Brain microvascular endothelial cell (primary cell): ENCODE measurements at regions not wholly inside any gene's neighbourhood (a gene's known extent, or its start where the extent isn't known, plus 50 kb on each side); places are given as distances from the start of the nearest gene placed in this dataset.

Experiments
- DNase-seq: peaks from one replicate; pipeline ENCODE4 v3.0.0-alpha.2; 2020
- H3K27ac ChIP-seq: fragments of 250-450 bp; sonication (Bioruptor Pico); 2 replicates; pipeline ENCODE4 v1.5.1; 2020; ENCODE audit warnings: mild to moderate bottlenecking, moderate library complexity
- H3K27me3 ChIP-seq: fragments of 250-450 bp; sonication (Bioruptor Pico); replicated peaks from 2 replicates; pipeline ENCODE4 v1.5.1; 2020; ENCODE audit warnings: mild to moderate bottlenecking
- H3K36me3 ChIP-seq: fragments of 250-450 bp; sonication (Bioruptor Pico); replicated peaks from 2 replicates; pipeline ENCODE4 v1.5.1; 2020; ENCODE audit warnings: mild to moderate bottlenecking
- H3K4me3 ChIP-seq: 2 replicates; pipeline ENCODE4 v1.5.1; 2011; ENCODE audit warnings: low read depth, mild to moderate bottlenecking, control low read depth, low read length, moderate library complexity
- in situ Hi-C: cut with HindIII; loops from 2 replicates; pipeline ENCODE4 v1.10.0; 2017; ENCODE audit warnings: low sequenced_read_pairs, low pct_ligation_motif_present
- TF ChIP-seq, protein P1 (sequence below): IDR thresholded peaks from 2 replicates; pipeline ENCODE4 v1.5.1; 2011; ENCODE audit warnings: low read depth, mild to moderate bottlenecking, moderate library complexity, low read length, control low read depth, inconsistent platforms; ENCODE audit errors: missing control alignments

DNA sequence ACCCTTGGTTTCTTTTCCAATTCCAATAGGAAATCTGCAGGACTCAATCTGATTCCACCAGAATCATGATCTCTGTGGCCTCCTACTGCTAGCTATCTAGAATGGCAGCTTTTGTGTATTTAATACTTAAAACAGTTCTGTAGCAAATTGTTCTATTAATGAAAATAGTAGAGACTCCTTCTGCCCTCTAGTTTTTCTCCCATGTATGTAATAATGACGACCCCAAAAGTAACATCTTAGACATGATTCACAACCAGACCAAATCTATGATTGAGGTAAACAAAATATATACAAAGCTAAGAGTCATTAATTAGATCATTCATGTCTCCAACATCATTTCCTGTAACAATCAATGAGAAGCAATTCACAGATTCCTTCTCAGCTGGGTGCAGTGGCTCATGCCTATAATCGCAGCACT is 259.1 kb upstream of the MKLN1 start:
- Histone ChIP-seq H3K36me3 (no peaks in the 10 kb centered on the region), H3K27ac (no peak overlapping the region), H3K4me3 (no peak overlapping the region), H3K27me3 (no peaks in the 10 kb centered on the region)
- TF ChIP-seq, protein P1, sequence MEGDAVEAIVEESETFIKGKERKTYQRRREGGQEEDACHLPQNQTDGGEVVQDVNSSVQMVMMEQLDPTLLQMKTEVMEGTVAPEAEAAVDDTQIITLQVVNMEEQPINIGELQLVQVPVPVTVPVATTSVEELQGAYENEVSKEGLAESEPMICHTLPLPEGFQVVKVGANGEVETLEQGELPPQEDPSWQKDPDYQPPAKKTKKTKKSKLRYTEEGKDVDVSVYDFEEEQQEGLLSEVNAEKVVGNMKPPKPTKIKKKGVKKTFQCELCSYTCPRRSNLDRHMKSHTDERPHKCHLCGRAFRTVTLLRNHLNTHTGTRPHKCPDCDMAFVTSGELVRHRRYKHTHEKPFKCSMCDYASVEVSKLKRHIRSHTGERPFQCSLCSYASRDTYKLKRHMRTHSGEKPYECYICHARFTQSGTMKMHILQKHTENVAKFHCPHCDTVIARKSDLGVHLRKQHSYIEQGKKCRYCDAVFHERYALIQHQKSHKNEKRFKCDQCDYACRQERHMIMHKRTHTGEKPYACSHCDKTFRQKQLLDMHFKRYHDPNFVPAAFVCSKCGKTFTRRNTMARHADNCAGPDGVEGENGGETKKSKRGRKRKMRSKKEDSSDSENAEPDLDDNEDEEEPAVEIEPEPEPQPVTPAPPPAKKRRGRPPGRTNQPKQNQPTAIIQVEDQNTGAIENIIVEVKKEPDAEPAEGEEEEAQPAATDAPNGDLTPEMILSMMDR: peak; percentile 42
- in situ Hi-C loops: no loop called here
- no peak for DNase-seq

DNA sequence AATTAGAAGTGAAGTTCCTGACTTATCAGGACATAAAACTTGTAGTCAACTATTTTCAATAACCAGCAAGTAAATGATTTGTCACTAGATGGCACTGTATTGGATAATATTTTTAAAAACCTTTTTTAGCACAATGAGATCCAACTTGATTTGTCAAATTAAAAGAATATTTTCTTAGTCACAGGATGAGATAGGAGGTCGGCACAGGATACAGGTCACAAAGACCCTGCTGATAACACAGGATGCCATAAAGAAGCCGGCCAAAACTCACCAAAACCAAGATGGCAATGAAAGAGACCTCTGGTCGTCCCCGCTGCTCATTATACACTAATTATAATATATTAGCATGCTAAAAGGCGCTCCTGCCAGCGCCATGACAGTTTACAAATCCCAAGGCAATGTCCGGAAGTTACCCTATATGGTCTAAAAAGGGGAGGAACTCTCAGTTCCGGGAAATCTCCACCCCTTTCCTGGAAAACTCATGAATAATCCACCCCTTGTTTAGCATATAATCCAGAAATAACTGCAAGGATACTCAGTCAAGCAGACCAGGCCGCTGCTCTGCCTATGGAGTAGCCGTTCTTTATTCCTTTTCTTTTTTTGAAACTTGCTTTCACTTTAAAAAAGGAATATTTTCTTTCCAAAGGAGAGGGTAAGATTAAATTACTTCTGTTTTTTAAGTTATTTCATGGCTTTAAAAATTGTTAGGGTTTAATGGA is 255.7 kb upstream of the MKLN1 start:
- H3K4me3 ChIP-seq: peak overlapping the region; percentile 40
- peak; percentile 86 for DNase-seq
- no peaks in the 10 kb centered on the region for H3K27me3 ChIP-seq
- TF ChIP-seq, protein P1: peak; percentile 7
- in situ Hi-C loops: no loop called here
- H3K36me3 ChIP-seq: no peaks in the 10 kb centered on the region
- H3K27ac ChIP-seq: peak overlapping the region; percentile 68

DNA sequence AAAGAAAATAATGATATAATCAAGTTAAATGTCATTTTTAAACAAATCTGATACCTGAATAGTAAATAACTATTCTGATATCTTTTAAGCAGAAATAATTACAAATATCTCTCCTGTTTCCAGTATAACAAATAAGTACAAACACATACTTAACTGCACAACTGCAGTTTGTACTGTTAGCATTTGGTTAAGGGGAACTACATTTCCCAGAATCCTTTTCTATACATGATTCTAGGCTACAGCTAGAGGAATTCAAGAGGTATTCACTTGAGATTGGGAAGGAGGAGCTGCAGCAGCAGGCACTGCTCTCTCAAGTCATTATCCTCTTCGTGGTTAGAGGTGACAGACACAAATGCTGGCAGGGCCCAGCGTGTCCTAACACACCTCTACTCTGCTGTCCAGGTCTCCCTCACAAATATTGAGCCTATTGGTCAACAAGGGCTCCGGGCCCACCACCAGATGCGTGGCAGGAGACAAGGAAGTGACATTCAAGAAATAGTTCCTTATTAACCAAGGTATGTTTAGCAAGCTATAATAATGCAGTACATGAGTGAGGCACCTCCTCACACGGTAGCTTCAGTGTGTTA is 255.1 kb upstream of the MKLN1 start:
- no peak for DNase-seq
- TF ChIP-seq, protein P1: no peak

DNA sequence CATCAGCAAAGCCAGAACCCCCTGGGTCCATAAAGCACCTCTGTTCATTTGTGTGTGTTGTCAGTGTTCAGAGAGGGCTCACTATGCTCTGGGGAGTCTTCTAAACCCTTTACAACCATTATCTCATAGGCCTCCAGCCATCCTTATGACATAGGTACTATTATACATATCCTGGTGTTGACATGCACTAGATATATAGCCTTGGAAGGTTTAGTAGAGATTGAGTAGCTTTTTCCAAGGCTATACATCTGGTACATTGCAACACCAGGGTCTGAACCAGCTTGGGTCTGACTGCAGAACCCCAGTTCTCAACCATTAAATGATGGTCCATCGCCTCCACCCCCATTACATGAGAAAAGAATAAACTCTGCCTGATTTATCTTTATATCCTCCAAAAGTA is 253.6 kb upstream of the MKLN1 start:
- DNase-seq: no peak
- no peak overlapping the region for H3K4me3 ChIP-seq
- TF ChIP-seq, protein P1: no peak
- H3K27me3 ChIP-seq: no peaks in the 10 kb centered on the region
- peaks cover 4% of the 10 kb centered on the region for H3K36me3 ChIP-seq
- H3K27ac ChIP-seq: no peak overlapping the region
- in situ Hi-C loops: no loop called here

More for the DNA sequence above, 255.1 kb upstream of the MKLN1 start:
- Histone ChIP-seq H3K36me3 (no peaks in the 10 kb centered on the region), H3K27ac (no peak overlapping the region), H3K27me3 (no peaks in the 10 kb centered on the region), H3K4me3 (no peak overlapping the region)
- in situ Hi-C loops: no loop called here

DNA sequence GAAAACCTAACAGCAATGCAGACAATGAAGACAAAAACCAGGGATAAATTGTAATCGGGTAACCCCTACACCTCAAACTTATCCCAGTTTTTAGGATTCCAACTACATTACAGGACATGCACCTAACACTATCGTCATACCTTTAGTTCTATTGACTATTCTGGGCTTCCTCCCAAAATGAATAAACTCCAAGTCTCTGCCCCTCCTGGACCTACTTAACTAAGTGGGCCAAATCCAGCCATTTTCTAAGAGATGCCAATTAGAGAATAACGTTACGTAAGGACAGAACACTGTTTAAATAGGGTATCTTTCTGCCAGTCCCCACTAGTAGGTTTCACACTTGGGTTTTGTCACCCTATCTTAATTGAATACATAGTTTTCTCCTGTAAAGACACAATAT is 253.1 kb upstream of the MKLN1 start:
- Histone ChIP-seq H3K36me3 (peaks cover 4% of the 10 kb centered on the region), H3K27me3 (no peaks in the 10 kb centered on the region), H3K4me3 (no peak overlapping the region), H3K27ac (no peak overlapping the region)
- DNase-seq: no peak
- in situ Hi-C loops: no loop called here
- TF ChIP-seq, protein P1: no peak
